H9 (cell line): ENCODE measurements at regions not wholly inside any gene's neighbourhood (a gene's known extent, or its start where the extent isn't known, plus 50 kb on each side); places are given as distances from the start of the nearest gene placed in this dataset.

Experiments used
- DNase-seq: peaks from one replicate; pipeline ENCODE4 v3.0.0-alpha.2; 2017
- H2AFZ ChIP-seq: one replicate; pipeline ENCODE4 v1.6.1; 2013; ENCODE audit warnings: mild to moderate bottlenecking, low read length, control low read depth, moderate library complexity
- H2AK5ac ChIP-seq: 2 replicates; pipeline ENCODE4 v1.6.1; 2013; ENCODE audit warnings: low read length, control low read depth, mixed read lengths; ENCODE audit not compliant: insufficient read length
- H2BK120ac ChIP-seq: one replicate; pipeline ENCODE4 v1.6.1; 2013; ENCODE audit warnings: low read depth, mild to moderate bottlenecking, low read length, control low read depth, inconsistent platforms; ENCODE audit not compliant: poor library complexity, severe bottlenecking
- H2BK12ac ChIP-seq: 2 replicates; pipeline ENCODE4 v1.6.1; 2013; ENCODE audit warnings: low read length, control low read depth, mixed read lengths, low read depth; ENCODE audit not compliant: insufficient read length
- H2BK15ac ChIP-seq: 2 replicates; pipeline ENCODE4 v1.6.1; 2013; ENCODE audit warnings: low read depth, low read length, control low read depth
- H2BK20ac ChIP-seq: one replicate; pipeline ENCODE4 v1.6.1; 2013; ENCODE audit warnings: low read depth, mild to moderate bottlenecking, low read length, control low read depth, inconsistent platforms; ENCODE audit not compliant: poor library complexity, severe bottlenecking
- H2BK5ac ChIP-seq: 2 replicates; pipeline ENCODE4 v1.6.1; 2013; ENCODE audit warnings: low read length, control low read depth, mixed read lengths; ENCODE audit not compliant: insufficient read length
- H3K14ac ChIP-seq: 2 replicates; pipeline ENCODE4 v1.6.1; 2013; ENCODE audit warnings: low read length, control low read depth; ENCODE audit not compliant: insufficient read depth
- H3K18ac ChIP-seq: 2 replicates; pipeline ENCODE4 v1.6.1; 2013; ENCODE audit warnings: low read depth, mild to moderate bottlenecking, mixed read lengths, low read length, control low read depth; ENCODE audit not compliant: insufficient read length
- H3K23ac ChIP-seq: 2 replicates; pipeline ENCODE4 v1.6.1; 2013; ENCODE audit warnings: low read length, control low read depth, mixed read lengths, low read depth; ENCODE audit not compliant: insufficient read length
- H3K23me2 ChIP-seq: 2 replicates; pipeline ENCODE4 v1.6.1; 2013; ENCODE audit warnings: low read depth, mild to moderate bottlenecking, mixed read lengths, low read length, control low read depth; ENCODE audit not compliant: insufficient read length, poor library complexity, severe bottlenecking
- H3K27ac ChIP-seq: 2 replicates; pipeline ENCODE4 v1.5.1; 2013; ENCODE audit warnings: low read length, control low read depth, mixed read lengths, low read depth; ENCODE audit not compliant: insufficient read length
- H3K27me3 ChIP-seq: 2 replicates; pipeline ENCODE4 v1.6.1; 2013; ENCODE audit warnings: low read length, control low read depth, inconsistent platforms; ENCODE audit not compliant: insufficient read depth
- H3K4ac ChIP-seq: 2 replicates; pipeline ENCODE4 v1.6.1; 2013; ENCODE audit warnings: low read depth, mild to moderate bottlenecking, control low read depth, inconsistent platforms, low read length, moderate library complexity
- H3K4me1 ChIP-seq: 2 replicates; pipeline ENCODE4 v1.6.1; 2013; ENCODE audit warnings: low read length, control low read depth, inconsistent platforms; ENCODE audit not compliant: insufficient read depth
- H3K4me2 ChIP-seq: 2 replicates; pipeline ENCODE4 v1.6.1; 2013; ENCODE audit warnings: low read length, control low read depth, mixed read lengths; ENCODE audit not compliant: insufficient read length, insufficient read depth
- H3K56ac ChIP-seq: 2 replicates; pipeline ENCODE4 v1.6.1; 2013; ENCODE audit warnings: low read depth, mild to moderate bottlenecking, mixed read lengths, low read length, control low read depth; ENCODE audit not compliant: insufficient read length
- H3K79me1 ChIP-seq: 2 replicates; pipeline ENCODE4 v1.6.1; 2013; ENCODE audit warnings: low read depth, mild to moderate bottlenecking, moderate library complexity, low read length, control low read depth, inconsistent platforms; ENCODE audit not compliant: insufficient read depth, poor library complexity, severe bottlenecking
- H3K79me2 ChIP-seq: 2 replicates; pipeline ENCODE4 v1.6.1; 2013; ENCODE audit warnings: low read length, control low read depth, inconsistent platforms; ENCODE audit not compliant: insufficient read depth
- H3K9ac ChIP-seq: 2 replicates; pipeline ENCODE4 v1.6.1; 2013; ENCODE audit warnings: low read length, control low read depth, mixed read lengths; ENCODE audit not compliant: insufficient read length; ENCODE audit errors: extremely low read depth
- H3K9me3 ChIP-seq: one replicate; pipeline ENCODE4 v1.6.1; 2013; ENCODE audit warnings: low read depth, low read length, inconsistent platforms; ENCODE audit not compliant: control insufficient read depth
- H3T11ph ChIP-seq: one replicate; pipeline ENCODE4 v1.6.1; 2013; ENCODE audit warnings: mild to moderate bottlenecking, low read length, control low read depth, inconsistent platforms
- H4K20me1 ChIP-seq: one replicate; pipeline ENCODE4 v1.6.1; 2013; ENCODE audit not compliant: control insufficient read depth, insufficient read length, insufficient read depth
- H4K5ac ChIP-seq: 2 replicates; pipeline ENCODE4 v1.6.1; 2013; ENCODE audit warnings: low read depth, mild to moderate bottlenecking, mixed read lengths, low read length, control low read depth; ENCODE audit not compliant: insufficient read length
- H4K8ac ChIP-seq: replicated peaks from 2 replicates; pipeline ENCODE4 v1.6.1; 2013; ENCODE audit warnings: low read length, control low read depth, mixed read lengths, low read depth; ENCODE audit not compliant: insufficient read length
- H4K91ac ChIP-seq: 2 replicates; pipeline ENCODE4 v1.6.1; 2013; ENCODE audit warnings: low read depth, mild to moderate bottlenecking, moderate library complexity, mixed read lengths, low read length, control low read depth; ENCODE audit not compliant: insufficient read length
- H3K27ac Mint-ChIP-seq, 3 experiments: 2 replicates in 2 of 3; 3 replicates in 1 of 3; pipeline ENCODE4 v1.8.0; 2020 to 2021; ENCODE audit warnings: mixed read lengths in 3 of 3, mild to moderate bottlenecking in 1 of 3, moderate library complexity in 1 of 3
- H3K27me3 Mint-ChIP-seq: 2 replicates; pipeline ENCODE4 v1.8.0; 2021; ENCODE audit warnings: low read depth, mild to moderate bottlenecking, moderate library complexity, mixed read lengths
- H3K36me3 Mint-ChIP-seq, 3 experiments: 2 replicates in 2 of 3; 3 replicates in 1 of 3; pipeline ENCODE4 v1.8.0; 2020 to 2021; ENCODE audit warnings: low read depth in 3 of 3, mixed read lengths in 3 of 3; ENCODE audit not compliant: insufficient read depth in 1 of 3
- H3K4me1 Mint-ChIP-seq, 2 experiments: 2 replicates each; pipeline ENCODE4 v1.8.0; 2020; ENCODE audit warnings: mixed read lengths in 2 of 2
- H3K4me3 Mint-ChIP-seq, 2 experiments: 2 replicates in 1 of 2; 3 replicates in 1 of 2; pipeline ENCODE4 v1.8.0; 2020 to 2021; ENCODE audit warnings: mild to moderate bottlenecking in 2 of 2, mixed read lengths in 2 of 2, moderate library complexity in 1 of 2
- H3K9me3 Mint-ChIP-seq, 2 experiments: 2 replicates in 1 of 2; 3 replicates in 1 of 2; pipeline ENCODE4 v1.8.0; 2020; ENCODE audit warnings: mild to moderate bottlenecking in 2 of 2, mixed read lengths in 2 of 2, moderate library complexity in 1 of 2
- CTCF ChIP-seq: fragments of 200-600 bp; sonication (generic); conservative IDR thresholded peaks from 3 replicates; pipeline ENCODE4 v1.8.0; 2021; ENCODE audit warnings: antibody characterized with exemption, mild to moderate bottlenecking
- WGBS: extraction: QIAGEN DNeasy Blood & Tissue Kit; methylation state at CpG from one replicate; pipeline ENCODE4 v1.1.7; 2013; ENCODE audit warnings: missing lambda C conversion rate, low lambda C conversion rate, mixed read lengths; ENCODE audit not compliant: insufficient read length; ENCODE audit errors: extremely low coverage; 5-methylcytosine and 5-hydroxymethylcytosine counted together

GRCh38 chr2:65997961-65998360 lies 437.0 kb upstream of the MEIS1 start:
- no peak overlapping the region for H3K4me2 ChIP-seq
- no peaks in the 10 kb centered on the region for H3K36me3 Mint-ChIP-seq
- H3K79me1 ChIP-seq, result no peaks in the 10 kb centered on the region
- WGBS, result no CpG with 5 or more reads among the region's 1 CpG
- H3K27ac ChIP-seq, result no peak overlapping the region
- no peak overlapping the region for H3K4ac ChIP-seq
- no peaks in the 10 kb centered on the region for H3K27me3 ChIP-seq
- H2BK5ac ChIP-seq, result no peak overlapping the region
- H3K18ac ChIP-seq, result no peak overlapping the region
- no peak overlapping the region for H3K27ac Mint-ChIP-seq
- H2AK5ac ChIP-seq, result no peak overlapping the region
- no peak for DNase-seq
- no peak overlapping the region for H3K9ac ChIP-seq
- no peak overlapping the region for H3K4me3 Mint-ChIP-seq
- no peak for TF ChIP-seq CTCF
- H4K5ac ChIP-seq, result no peak overlapping the region
- no peak overlapping the region for H3T11ph ChIP-seq
- H3K23me2 ChIP-seq, result no peaks in the 10 kb centered on the region
- H3K9me3 ChIP-seq, result no peaks in the 10 kb centered on the region
- no peaks in the 10 kb centered on the region for H3K79me2 ChIP-seq
- no peaks in the 10 kb centered on the region for H3K4me1 Mint-ChIP-seq
- no peaks in the 10 kb centered on the region; a peak in 1 of 5 replicates for H3K9me3 Mint-ChIP-seq
- H2AFZ ChIP-seq, result no peak overlapping the region
- no peak overlapping the region for H2BK20ac ChIP-seq
- H4K91ac ChIP-seq, result no peak overlapping the region
- no peak overlapping the region for H2BK120ac ChIP-seq
- no peak overlapping the region for H2BK12ac ChIP-seq
- no peaks in the 10 kb centered on the region; the same call in none of the 2 replicates for H3K27me3 Mint-ChIP-seq
- no peak overlapping the region for H3K14ac ChIP-seq
- no peaks in the 10 kb centered on the region for H3K4me1 ChIP-seq
- H3K23ac ChIP-seq, result no peak overlapping the region
- no peak overlapping the region for H2BK15ac ChIP-seq
- H4K8ac ChIP-seq, result no peak overlapping the region
- H4K20me1 ChIP-seq, result no peaks in the 10 kb centered on the region
- H3K56ac ChIP-seq, result no peak overlapping the region
